Effector memory CD4-positive, alpha-beta T cell (primary cell): ENCODE measurements at regions not wholly inside any gene's neighbourhood (a gene's known extent, or its start where the extent isn't known, plus 50 kb on each side); places are given as distances from the start of the nearest gene placed in this dataset.

Experiments used
- DNase-seq, 3 donors: peaks; one replicate each; pipeline ENCODE4 v3.0.0-alpha.2; 2020
- H3K27ac ChIP-seq: 2 replicates; pipeline ENCODE4 v1.7.0; 2013; ENCODE audit warnings: mild to moderate bottlenecking, low read length, moderate library complexity; ENCODE audit not compliant: insufficient read depth, poor library complexity, severe bottlenecking
- H3K27me3 ChIP-seq: replicated peaks from 2 replicates; pipeline ENCODE4 v1.7.0; 2013; ENCODE audit warnings: mild to moderate bottlenecking, low read length; ENCODE audit not compliant: insufficient read depth, control insufficient read depth, poor library complexity, severe bottlenecking
- H3K36me3 ChIP-seq: 2 replicates; pipeline ENCODE4 v1.7.0; 2013; ENCODE audit warnings: mild to moderate bottlenecking, low read length, moderate library complexity; ENCODE audit not compliant: control insufficient read depth, insufficient read depth
- H3K4me1 ChIP-seq: 2 replicates; pipeline ENCODE4 v1.7.0; 2013; ENCODE audit warnings: low read length, mild to moderate bottlenecking; ENCODE audit not compliant: control insufficient read depth, insufficient read depth, poor library complexity, severe bottlenecking
- H3K4me3 ChIP-seq: 2 replicates; pipeline ENCODE4 v1.7.0; 2013; ENCODE audit warnings: low read length, low read depth, mild to moderate bottlenecking; ENCODE audit not compliant: insufficient read depth, poor library complexity, severe bottlenecking
- H3K9me3 ChIP-seq: 2 replicates; pipeline ENCODE4 v1.7.0; 2013; ENCODE audit warnings: mild to moderate bottlenecking, low read length, moderate library complexity; ENCODE audit not compliant: control insufficient read depth

- H3K36me3 ChIP-seq = no peaks in the 10 kb centered on the region
- no peaks in the 10 kb centered on the region for H3K4me1 ChIP-seq
- DNase-seq = no peak
- no peaks in the 10 kb centered on the region for H3K9me3 ChIP-seq
- H3K27me3 ChIP-seq = no peaks in the 10 kb centered on the region
- no peak overlapping the region for H3K4me3 ChIP-seq
- H3K27ac ChIP-seq = no peak overlapping the region
Measured at GRCh38 chrX:42597481-42597880, 180.5 kb downstream of the PPP1R2C start.

GRCh38 chrX:42585842-42586621 lies 191.9 kb downstream of the PPP1R2C start:
- H3K4me1 ChIP-seq = no peaks in the 10 kb centered on the region
- H3K27me3 ChIP-seq = no peaks in the 10 kb centered on the region
- H3K4me3 ChIP-seq = no peak overlapping the region
- H3K36me3 ChIP-seq = no peaks in the 10 kb centered on the region
- no peak overlapping the region for H3K27ac ChIP-seq
- H3K9me3 ChIP-seq = no peaks in the 10 kb centered on the region
- no peak for DNase-seq

- Histone ChIP-seq H3K27ac (no peak overlapping the region), H3K9me3 (no peaks in the 10 kb centered on the region), H3K27me3 (peaks cover 5% of the 10 kb centered on the region), H3K4me3 (no peak overlapping the region), H3K36me3 (no peaks in the 10 kb centered on the region), H3K4me1 (no peaks in the 10 kb centered on the region)
- DNase-seq = no peak
Measured at GRCh38 chrX:42577936-42578470, 200.0 kb downstream of the PPP1R2C start.

- Histone ChIP-seq H3K36me3 (no peaks in the 10 kb centered on the region), H3K4me3 (no peak overlapping the region), H3K27ac (no peak overlapping the region), H3K9me3 (no peaks in the 10 kb centered on the region), H3K4me1 (no peaks in the 10 kb centered on the region), H3K27me3 (no peaks in the 10 kb centered on the region)
- no peak for DNase-seq
Measured at GRCh38 chrX:42567268-42567667, 210.7 kb downstream of the PPP1R2C start.

- Histone ChIP-seq H3K27me3 (no peaks in the 10 kb centered on the region), H3K9me3 (no peaks in the 10 kb centered on the region), H3K36me3 (no peaks in the 10 kb centered on the region), H3K4me1 (no peaks in the 10 kb centered on the region), H3K27ac (no peak overlapping the region), H3K4me3 (no peak overlapping the region)
- no peak for DNase-seq
Measured at GRCh38 chrX:42565739-42566138, 212.2 kb downstream of the PPP1R2C start.

- Histone ChIP-seq H3K27me3 (no peaks in the 10 kb centered on the region), H3K4me1 (no peaks in the 10 kb centered on the region), H3K27ac (no peak overlapping the region), H3K9me3 (no peaks in the 10 kb centered on the region), H3K4me3 (no peak overlapping the region), H3K36me3 (no peaks in the 10 kb centered on the region)
- DNase-seq = no peak
Measured at GRCh38 chrX:42546800-42547199, 231.2 kb downstream of the PPP1R2C start.

- no peaks in the 10 kb centered on the region for H3K27me3 ChIP-seq
- no peak overlapping the region for H3K4me3 ChIP-seq
- no peak overlapping the region for H3K27ac ChIP-seq
- H3K9me3 ChIP-seq = no peaks in the 10 kb centered on the region
- DNase-seq = no peak
- no peaks in the 10 kb centered on the region for H3K4me1 ChIP-seq
- H3K36me3 ChIP-seq = no peaks in the 10 kb centered on the region
Measured at GRCh38 chrX:42544883-42545282, 233.1 kb downstream of the PPP1R2C start.

- Histone ChIP-seq H3K27ac (no peak overlapping the region), H3K27me3 (no peaks in the 10 kb centered on the region), H3K9me3 (no peaks in the 10 kb centered on the region), H3K36me3 (no peaks in the 10 kb centered on the region), H3K4me1 (no peaks in the 10 kb centered on the region), H3K4me3 (no peak overlapping the region)
- DNase-seq = no peak
Measured at GRCh38 chrX:42541554-42541953, 236.4 kb downstream of the PPP1R2C start.

- no peaks in the 10 kb centered on the region for H3K9me3 ChIP-seq
- H3K4me3 ChIP-seq = no peak overlapping the region
- H3K27ac ChIP-seq = no peak overlapping the region
- DNase-seq = no peak
- H3K4me1 ChIP-seq = no peaks in the 10 kb centered on the region
- H3K36me3 ChIP-seq = no peaks in the 10 kb centered on the region
- no peaks in the 10 kb centered on the region for H3K27me3 ChIP-seq
Measured at GRCh38 chrX:42540146-42540545, 237.8 kb downstream of the PPP1R2C start.

- Histone ChIP-seq H3K4me1 (no peaks in the 10 kb centered on the region), H3K36me3 (no peaks in the 10 kb centered on the region), H3K27me3 (no peaks in the 10 kb centered on the region), H3K9me3 (no peaks in the 10 kb centered on the region), H3K4me3 (no peak overlapping the region), H3K27ac (no peak overlapping the region)
- no peak for DNase-seq
Measured at GRCh38 chrX:42538405-42538804, 239.6 kb downstream of the PPP1R2C start.
